ES-I3 (cell line): ENCODE measurements at regions not wholly inside any gene's neighbourhood (a gene's known extent, or its start where the extent isn't known, plus 50 kb on each side); places are given as distances from the start of the nearest gene placed in this dataset.

ENCODE experiments used
- H3K36me3 ChIP-seq: 2 replicates; pipeline ENCODE4 v1.6.1; 2013; ENCODE audit warnings: mild to moderate bottlenecking, low read length, control low read depth, moderate library complexity; ENCODE audit not compliant: insufficient read depth
- H3K4me1 ChIP-seq: 2 replicates; pipeline ENCODE4 v1.6.1; 2013; ENCODE audit warnings: mild to moderate bottlenecking, control low read depth, low read length; ENCODE audit not compliant: insufficient read depth
- H3K9ac ChIP-seq: 2 replicates; pipeline ENCODE4 v1.6.1; 2013; ENCODE audit warnings: low read depth, mild to moderate bottlenecking, low read length, moderate library complexity
- H3K9me3 ChIP-seq: 2 replicates; pipeline ENCODE4 v1.6.1; 2013; ENCODE audit warnings: mild to moderate bottlenecking, low read length, moderate library complexity; ENCODE audit not compliant: control insufficient read depth, insufficient read depth

DNA sequence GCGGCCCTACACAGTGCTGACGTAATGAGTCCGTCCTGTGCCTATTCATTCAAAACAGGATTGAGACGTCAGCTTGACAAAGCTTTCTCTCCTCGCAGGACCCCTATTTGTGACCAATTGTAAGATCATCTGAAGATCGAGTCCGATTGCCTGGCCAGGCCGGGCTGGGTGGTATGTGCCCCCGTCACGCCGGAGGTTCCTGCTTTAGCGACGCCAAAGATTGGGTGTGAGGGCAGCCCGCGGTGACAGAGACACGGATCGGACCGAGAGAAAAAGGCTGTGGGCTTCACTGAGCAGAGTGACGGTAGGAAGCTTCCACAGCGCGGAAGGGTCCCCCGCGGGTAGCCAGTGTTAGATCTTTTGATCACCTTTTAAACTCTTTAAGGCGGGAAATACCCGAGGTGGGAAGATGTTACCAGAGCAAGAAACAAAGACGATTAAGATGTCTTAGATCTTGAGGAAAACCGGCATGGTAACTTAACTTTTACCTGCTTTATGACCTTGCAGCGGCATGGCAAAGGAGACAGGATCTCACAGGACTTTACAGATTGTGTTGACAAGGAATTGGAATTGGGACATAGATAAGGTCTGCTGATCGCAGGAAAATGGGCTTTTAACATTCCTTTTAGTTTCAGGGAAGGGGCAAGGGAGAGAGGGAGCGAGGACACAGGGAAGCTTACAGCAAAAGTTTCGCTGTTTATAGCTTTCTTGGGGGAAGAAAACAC is 220.0 kb downstream of the METTL4 start:
- Histone ChIP-seq H3K4me1 (no peaks in the 10 kb centered on the region), H3K9ac (no peak overlapping the region), H3K36me3 (no peaks in the 10 kb centered on the region), H3K9me3 (no peaks in the 10 kb centered on the region)

DNA sequence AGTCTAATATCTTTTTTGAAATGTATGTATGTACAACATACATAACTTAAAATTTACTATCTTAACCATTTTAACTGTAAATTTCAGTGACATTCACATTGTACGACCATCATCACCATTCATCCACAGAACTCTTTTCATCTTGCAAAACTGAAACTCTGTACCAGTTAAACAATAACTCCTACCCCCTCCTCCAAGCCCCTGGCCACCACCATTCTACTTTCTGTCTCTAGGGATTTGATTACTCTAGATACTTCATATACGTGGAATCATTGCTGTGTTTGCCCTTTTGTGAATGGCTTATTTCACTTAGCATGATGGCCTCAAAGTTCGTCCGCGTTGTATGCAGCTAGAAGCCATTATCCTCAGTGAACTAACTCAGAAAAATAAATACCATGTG is 217.0 kb downstream of the METTL4 start:
- Histone ChIP-seq H3K36me3 (no peaks in the 10 kb centered on the region), H3K9me3 (no peaks in the 10 kb centered on the region), H3K9ac (no peak overlapping the region), H3K4me1 (no peaks in the 10 kb centered on the region)

DNA sequence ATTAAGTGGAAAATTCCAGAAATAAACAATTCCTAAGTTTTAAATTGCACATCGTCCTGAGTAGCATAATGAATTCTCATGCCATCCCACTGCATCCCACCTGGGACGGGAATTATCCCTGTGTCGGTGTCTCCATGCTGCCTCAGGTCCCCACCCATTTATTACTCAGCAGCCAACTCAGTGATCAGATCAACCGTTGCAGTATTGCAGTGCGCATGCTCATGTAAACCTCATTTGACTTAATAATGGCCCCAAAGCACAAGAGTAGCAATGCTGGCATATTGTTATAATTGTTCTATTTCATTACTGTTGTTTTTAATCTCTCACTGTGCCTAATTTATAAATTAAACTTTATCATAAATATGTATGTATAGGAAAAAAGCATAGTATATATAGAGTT is 214.4 kb downstream of the METTL4 start:
- H3K36me3 ChIP-seq: no peaks in the 10 kb centered on the region
- H3K9me3 ChIP-seq: no peaks in the 10 kb centered on the region
- H3K9ac ChIP-seq: no peak overlapping the region
- H3K4me1 ChIP-seq: no peaks in the 10 kb centered on the region

DNA sequence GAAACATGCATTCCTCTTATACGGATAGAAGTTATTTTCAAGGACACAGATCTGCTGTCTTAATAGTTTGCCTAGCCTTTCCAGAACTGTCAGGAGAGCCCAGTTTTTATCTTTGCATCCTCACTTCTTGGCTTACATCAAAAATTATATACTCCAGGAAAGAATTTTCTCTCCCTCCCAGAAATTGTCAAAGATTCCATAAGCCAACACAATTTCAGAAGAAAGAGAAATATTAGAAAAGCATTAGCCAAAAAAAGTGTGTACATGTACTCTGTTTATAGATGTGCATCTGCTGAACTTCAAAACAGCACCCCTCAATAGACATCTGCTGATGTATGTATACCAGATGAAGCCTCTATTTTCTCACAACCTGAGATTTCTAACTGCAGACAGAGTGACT is 210.4 kb downstream of the METTL4 start:
- Histone ChIP-seq H3K9me3 (no peaks in the 10 kb centered on the region), H3K36me3 (no peaks in the 10 kb centered on the region), H3K9ac (no peak overlapping the region), H3K4me1 (no peaks in the 10 kb centered on the region)

DNA sequence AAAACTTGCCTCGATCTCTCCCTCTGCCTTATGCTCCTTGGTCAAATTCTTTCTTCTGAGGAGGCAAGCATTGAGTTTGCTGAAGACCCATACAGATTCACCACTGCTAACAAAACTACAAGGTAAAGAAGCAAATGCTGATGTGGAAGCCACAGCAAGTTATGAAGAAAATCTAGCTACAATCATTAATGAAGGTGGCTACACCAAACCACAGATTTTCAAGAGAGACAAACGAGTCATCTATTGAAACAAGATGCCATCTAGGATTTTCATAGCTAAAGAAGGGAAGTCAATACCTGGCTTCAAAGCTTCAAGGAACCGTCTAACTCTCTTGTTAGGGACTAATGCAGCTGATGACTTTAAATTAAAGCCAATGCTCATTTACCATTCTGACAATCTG is 203.2 kb downstream of the METTL4 start:
- no peaks in the 10 kb centered on the region for H3K4me1 ChIP-seq
- no peaks in the 10 kb centered on the region for H3K36me3 ChIP-seq
- no peaks in the 10 kb centered on the region for H3K9me3 ChIP-seq
- H3K9ac ChIP-seq: no peak overlapping the region

DNA sequence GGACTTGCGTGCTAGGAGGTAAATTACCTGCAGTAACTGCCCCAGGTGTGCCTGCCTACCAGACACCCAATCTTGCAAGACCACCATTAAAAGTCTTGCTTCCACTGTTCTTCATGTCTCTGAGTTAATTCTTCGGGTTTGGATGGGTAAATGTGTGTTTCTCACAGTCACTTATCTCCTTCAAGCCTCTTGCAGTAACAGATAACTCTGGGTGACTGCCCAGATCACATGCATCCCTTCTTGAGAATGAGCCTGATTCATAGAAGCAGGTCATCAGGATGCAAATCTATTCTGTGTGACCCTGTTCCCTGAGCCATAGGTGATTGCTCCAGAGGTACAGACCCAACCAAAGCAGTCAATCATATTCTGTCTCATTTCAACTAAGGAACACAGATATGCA is 194.6 kb downstream of the METTL4 start:
- H3K4me1 ChIP-seq: no peaks in the 10 kb centered on the region
- no peaks in the 10 kb centered on the region; the same call in 1 of the 2 replicates for H3K36me3 ChIP-seq
- H3K9me3 ChIP-seq: no peaks in the 10 kb centered on the region
- no peak overlapping the region for H3K9ac ChIP-seq

DNA sequence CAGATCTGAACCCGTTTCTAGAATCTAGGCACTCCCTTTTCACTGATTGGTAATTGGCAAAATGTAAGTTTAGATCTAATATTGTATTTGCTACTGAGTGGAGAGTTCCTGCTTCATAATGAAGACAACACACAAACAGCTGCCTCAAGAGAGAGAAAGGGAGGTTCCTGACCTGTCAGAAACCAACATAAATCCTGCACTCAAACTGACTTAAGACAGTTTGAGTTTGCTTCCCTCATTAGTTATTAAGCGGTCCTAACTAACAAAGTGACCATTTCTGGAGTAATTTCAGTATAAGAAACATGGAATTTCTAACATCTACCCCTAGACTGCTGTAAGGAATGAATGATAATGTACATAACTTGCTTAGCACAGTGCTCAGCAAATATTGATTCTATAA is 191.2 kb downstream of the METTL4 start:
- Histone ChIP-seq H3K4me1 (no peaks in the 10 kb centered on the region), H3K9me3 (no peaks in the 10 kb centered on the region), H3K36me3 (no peaks in the 10 kb centered on the region; the same call in 1 of the 2 replicates), H3K9ac (no peak overlapping the region)

DNA sequence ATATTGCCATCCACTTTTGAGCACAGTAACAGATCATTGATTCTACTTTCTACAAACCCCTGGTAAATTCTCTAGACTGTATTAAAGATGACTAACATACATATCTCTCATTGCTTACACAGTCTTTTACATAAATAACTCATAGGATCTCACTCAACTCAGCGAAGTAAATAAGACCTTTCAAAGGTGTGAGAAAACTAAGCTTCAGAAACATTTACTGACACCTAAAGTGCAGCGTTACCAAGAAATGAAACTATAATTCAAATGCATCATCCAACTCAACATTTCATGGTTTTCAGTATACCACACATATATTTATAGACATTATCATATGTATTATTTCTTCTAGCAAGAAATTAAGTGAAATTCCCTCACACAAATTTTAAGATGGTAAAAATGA is 189.8 kb downstream of the METTL4 start:
- Histone ChIP-seq H3K9me3 (no peaks in the 10 kb centered on the region), H3K36me3 (no peaks in the 10 kb centered on the region), H3K4me1 (no peaks in the 10 kb centered on the region), H3K9ac (no peak overlapping the region)

DNA sequence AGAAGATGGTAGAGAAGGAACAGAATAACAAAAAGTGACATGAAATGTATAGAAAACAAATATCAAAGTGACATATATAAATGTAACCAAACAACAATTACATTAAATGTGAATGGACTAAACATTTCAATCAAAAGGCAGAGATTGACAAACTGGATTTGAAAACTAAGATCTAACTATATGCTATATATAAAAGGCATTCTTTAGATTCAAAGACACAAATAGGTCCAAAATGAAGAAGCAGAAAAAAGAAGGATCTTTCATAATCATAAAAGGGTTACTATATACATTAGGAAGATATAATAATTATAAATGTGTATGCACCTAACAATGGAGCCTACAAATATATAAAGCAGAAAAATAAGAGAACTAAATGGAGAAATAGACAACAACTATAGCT is 183.7 kb downstream of the METTL4 start:
- H3K9me3 ChIP-seq: no peaks in the 10 kb centered on the region
- no peaks in the 10 kb centered on the region for H3K4me1 ChIP-seq
- no peak overlapping the region for H3K9ac ChIP-seq
- H3K36me3 ChIP-seq: no peaks in the 10 kb centered on the region

DNA sequence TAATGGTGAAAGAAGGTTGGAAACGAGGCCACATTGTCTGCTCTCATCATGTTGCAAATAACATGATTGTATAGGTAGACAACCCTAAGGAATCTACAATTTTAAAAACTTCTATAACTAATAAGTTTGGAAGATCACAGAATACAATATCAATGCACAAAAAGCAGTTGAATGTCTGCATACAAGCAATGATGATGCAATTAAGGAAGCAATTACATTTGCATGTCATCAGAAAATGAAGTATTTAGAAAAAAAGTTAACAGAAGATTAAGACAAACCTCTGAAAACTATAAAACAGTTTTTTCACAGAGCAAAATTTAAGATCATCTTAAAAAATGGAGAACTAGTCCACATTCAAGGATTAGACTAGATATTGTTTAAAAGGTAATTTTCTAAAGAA is 181.1 kb downstream of the METTL4 start:
- no peaks in the 10 kb centered on the region for H3K36me3 ChIP-seq
- H3K4me1 ChIP-seq: no peaks in the 10 kb centered on the region
- H3K9ac ChIP-seq: no peak overlapping the region
- H3K9me3 ChIP-seq: no peaks in the 10 kb centered on the region

DNA sequence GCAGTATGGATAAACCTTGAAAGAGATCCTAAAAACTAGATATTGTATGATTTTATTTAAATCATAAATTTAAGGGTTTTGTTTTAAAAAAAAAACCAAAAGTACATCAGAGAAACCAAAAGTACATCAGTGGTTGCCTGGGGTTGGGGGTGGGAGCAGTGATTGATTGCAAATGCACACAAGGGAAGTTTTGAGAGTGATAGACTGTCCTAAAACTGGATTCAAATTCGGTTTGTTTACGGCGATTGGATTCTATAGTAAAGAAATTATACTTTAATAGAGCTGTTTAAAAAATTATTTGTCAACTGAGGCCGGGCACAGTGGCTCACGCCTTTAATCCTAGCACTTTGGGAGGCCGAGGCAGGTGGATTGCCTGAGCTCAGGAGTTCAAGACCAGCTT is 179.8 kb downstream of the METTL4 start:
- H3K9me3 ChIP-seq: no peaks in the 10 kb centered on the region
- no peak overlapping the region for H3K9ac ChIP-seq
- no peaks in the 10 kb centered on the region for H3K36me3 ChIP-seq
- H3K4me1 ChIP-seq: no peaks in the 10 kb centered on the region

DNA sequence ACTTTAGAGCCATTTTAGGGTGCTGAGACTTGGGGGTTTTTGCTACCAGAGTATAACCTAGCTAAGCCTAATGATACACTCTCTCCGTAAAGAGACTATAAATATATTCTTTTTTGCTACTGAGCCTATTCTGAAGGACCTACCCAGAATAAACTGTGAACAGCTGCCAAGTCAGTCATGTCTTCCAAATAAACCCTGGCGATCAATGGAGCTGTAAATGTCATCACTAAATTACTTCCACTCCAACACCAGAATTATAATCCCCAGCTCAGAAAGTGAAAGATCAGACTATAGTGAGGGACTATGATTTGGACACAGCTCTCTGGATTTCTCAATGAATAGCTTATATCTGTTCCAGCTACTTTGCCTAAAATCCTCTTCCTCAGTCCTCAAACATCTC is 178.9 kb downstream of the METTL4 start:
- no peaks in the 10 kb centered on the region for H3K36me3 ChIP-seq
- H3K9me3 ChIP-seq: no peaks in the 10 kb centered on the region
- H3K9ac ChIP-seq: no peak overlapping the region
- no peaks in the 10 kb centered on the region for H3K4me1 ChIP-seq

DNA sequence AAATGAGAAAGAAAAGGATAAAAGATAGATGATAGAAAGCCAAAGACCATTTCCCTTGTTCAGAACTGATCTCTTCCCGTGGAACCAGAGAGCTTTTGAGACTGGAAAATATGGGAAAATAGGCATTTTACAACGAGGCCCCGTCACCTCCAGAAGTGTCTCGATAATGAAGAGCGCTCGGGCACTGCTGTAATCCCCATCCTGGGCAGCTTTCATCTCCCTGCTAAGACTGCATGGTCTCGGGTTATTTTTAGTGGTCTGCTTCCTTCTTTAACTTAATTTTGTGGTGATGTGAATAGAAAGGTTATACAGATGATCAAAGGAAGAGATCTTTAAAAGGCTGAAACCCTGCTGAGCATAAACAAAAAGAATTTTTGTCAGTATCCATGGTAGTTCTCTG is 176.6 kb downstream of the METTL4 start:
- no peaks in the 10 kb centered on the region for H3K9me3 ChIP-seq
- no peaks in the 10 kb centered on the region for H3K36me3 ChIP-seq
- H3K9ac ChIP-seq: no peak overlapping the region
- H3K4me1 ChIP-seq: no peaks in the 10 kb centered on the region

DNA sequence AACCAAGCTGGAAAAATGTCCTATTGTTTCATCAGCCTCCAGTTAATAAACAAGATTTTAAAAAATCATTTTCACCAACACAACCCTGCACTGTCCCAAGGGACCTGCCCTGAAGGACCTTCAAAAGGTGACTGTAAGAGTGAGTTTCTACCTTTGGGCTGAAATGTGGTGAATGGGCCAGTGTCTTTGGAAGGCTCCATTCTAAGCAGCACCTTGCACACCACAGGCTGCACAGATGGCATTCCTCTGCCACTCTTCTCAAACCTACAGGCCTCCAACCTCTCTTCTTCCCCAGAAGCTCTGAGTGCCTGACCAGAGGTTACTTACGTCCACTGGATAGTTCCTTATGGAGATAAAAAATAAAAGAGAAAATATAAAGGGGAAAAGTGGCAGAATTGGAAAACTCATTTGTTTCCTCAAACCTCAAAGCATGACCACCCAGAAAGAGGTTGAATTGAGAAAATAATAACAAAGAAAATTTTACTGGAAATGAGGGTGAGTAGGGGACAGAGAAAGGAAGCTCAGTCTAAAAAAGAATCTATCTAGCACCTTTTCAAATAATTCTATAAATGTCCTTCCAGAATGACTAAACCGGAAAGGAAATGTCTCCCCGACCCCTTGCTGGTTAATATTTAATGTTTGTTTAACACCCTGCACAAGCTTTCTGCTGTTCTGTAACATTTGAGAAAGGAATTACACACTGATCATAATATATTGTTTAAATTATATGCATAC is 175.7 kb downstream of the METTL4 start:
- H3K9me3 ChIP-seq: no peaks in the 10 kb centered on the region
- no peaks in the 10 kb centered on the region for H3K4me1 ChIP-seq
- no peak overlapping the region for H3K9ac ChIP-seq
- H3K36me3 ChIP-seq: no peaks in the 10 kb centered on the region

DNA sequence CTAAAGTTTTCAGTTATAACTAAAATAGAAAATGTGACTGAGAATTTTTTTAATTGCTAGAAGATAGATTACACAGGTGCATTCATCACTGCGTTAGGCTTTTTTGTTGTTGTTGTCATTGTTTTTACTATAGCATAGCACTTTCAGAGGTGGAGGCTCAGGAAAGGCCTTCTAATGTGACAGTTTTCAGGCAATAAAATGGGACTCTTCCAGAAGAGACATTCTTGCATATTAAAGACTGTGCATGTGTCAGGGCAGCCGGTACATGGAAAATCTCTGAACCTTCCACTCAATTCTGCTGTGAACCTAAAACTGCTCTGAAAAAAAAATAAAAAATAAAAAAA is 175.2 kb downstream of the METTL4 start:
- Histone ChIP-seq H3K36me3 (no peaks in the 10 kb centered on the region), H3K9me3 (no peaks in the 10 kb centered on the region), H3K4me1 (no peaks in the 10 kb centered on the region), H3K9ac (no peak overlapping the region)
